HEK293 (cell line): ENCODE measurements at regions not wholly inside any gene's neighbourhood (a gene's known extent, or its start where the extent isn't known, plus 50 kb on each side); places are given as distances from the start of the nearest gene placed in this dataset.

Experiments
- CTCF ChIP-seq: fragments of 450-650 bp; formaldehyde crosslinking; IDR thresholded peaks from 2 replicates; pipeline ENCODE4 v1.5.1; 2016; ENCODE audit warnings: missing biosample characterization, missing genetic modification characterization
- HOXA7 ChIP-seq: sonication (generic); formaldehyde crosslinking; IDR thresholded peaks from 2 replicates; pipeline ENCODE4 v1.8.1; 2022; ENCODE audit warnings: missing genetic modification reagents, borderline replicate concordance
- REST ChIP-seq: fragments of 450-650 bp; formaldehyde crosslinking; IDR thresholded peaks from 2 replicates; pipeline ENCODE4 v1.5.1; 2016; ENCODE audit warnings: missing biosample characterization, missing genetic modification characterization
- SALL2 ChIP-seq: fragments of 450-650 bp; formaldehyde crosslinking; IDR thresholded peaks from 2 replicates; pipeline ENCODE4 v1.5.0; 2017; ENCODE audit warnings: missing biosample characterization, mild to moderate bottlenecking, missing genetic modification characterization, borderline replicate concordance
- YY1 ChIP-seq: fragments of 450-650 bp; formaldehyde crosslinking; IDR thresholded peaks from 2 replicates; pipeline ENCODE4 v1.5.1; 2018; ENCODE audit warnings: missing biosample characterization, missing genetic modification characterization
- ZBTB48 ChIP-seq: fragments of 450-650 bp; formaldehyde crosslinking; IDR thresholded peaks from 2 replicates; pipeline ENCODE4 v1.5.1; 2016; ENCODE audit warnings: missing biosample characterization, missing genetic modification characterization
- ZNF132 ChIP-seq: fragments of 450-650 bp; formaldehyde crosslinking; IDR thresholded peaks from 2 replicates; pipeline ENCODE4 v1.5.1; 2017; ENCODE audit warnings: missing biosample characterization, missing genetic modification characterization, borderline replicate concordance
- ZNF18 ChIP-seq: fragments of 450-650 bp; formaldehyde crosslinking; IDR thresholded peaks from 2 replicates; pipeline ENCODE4 v1.5.1; 2016; ENCODE audit warnings: missing biosample characterization, missing genetic modification characterization
- ZNF398 ChIP-seq: fragments of 450-650 bp; formaldehyde crosslinking; IDR thresholded peaks from 2 replicates; pipeline ENCODE4 v1.5.1; 2017; ENCODE audit warnings: missing biosample characterization, missing genetic modification characterization
- ZNF449 ChIP-seq: fragments of 450-650 bp; formaldehyde crosslinking; IDR thresholded peaks from 2 replicates; pipeline ENCODE4 v1.5.1; 2017; ENCODE audit warnings: missing biosample characterization, mild to moderate bottlenecking, missing genetic modification characterization, moderate library complexity
- ZNF48 ChIP-seq: fragments of 450-650 bp; formaldehyde crosslinking; IDR thresholded peaks from 2 replicates; pipeline ENCODE4 v1.5.1; 2016; ENCODE audit warnings: missing biosample characterization, missing genetic modification characterization
- ZNF776 ChIP-seq: fragments of 450-650 bp; formaldehyde crosslinking; IDR thresholded peaks from 2 replicates; pipeline ENCODE4 v1.5.0; 2017; ENCODE audit warnings: missing biosample characterization, missing genetic modification characterization, borderline replicate concordance
- ZNF792 ChIP-seq: fragments of 450-650 bp; formaldehyde crosslinking; IDR thresholded peaks from 2 replicates; pipeline ENCODE4 v1.5.1; 2016; ENCODE audit warnings: missing biosample characterization, missing genetic modification characterization

- TF ChIP-seq ZNF398 (tag by site-specific recombination) (no peak), CTCF (tag by site-specific recombination) (no peak), YY1 (tag by site-specific recombination) (no peak), REST (no peak), ZNF792 (tag by site-specific recombination) (no peak), ZNF48 (no peak), ZNF18 (no peak), HOXA7 (CRISPR knock-in tag) (no peak), ZBTB48 (tag by site-specific recombination) (no peak), ZNF776 (tag by site-specific recombination) (no peak), SALL2 (tag by site-specific recombination) (no peak), ZNF449 (tag by site-specific recombination) (no peak), ZNF132 (no peak)
Measured at GRCh38 chr20:51893723-51894122, 91.4 kb upstream of the SALL4 start.
